Hepatocyte (in vitro differentiated cells): ENCODE measurements at regions not wholly inside any gene's neighbourhood (a gene's known extent, or its start where the extent isn't known, plus 50 kb on each side); places are given as distances from the start of the nearest gene placed in this dataset.

Experiments used
- DNase-seq: peaks from one replicate; pipeline ENCODE4 v3.0.0-alpha.2; 2016; ENCODE audit warnings: low spot score
- H2AFZ ChIP-seq: fragments of 200-600 bp; sonication (generic); 2 replicates; pipeline ENCODE4 v1.6.0; 2016; ENCODE audit warnings: antibody characterized with exemption, mild to moderate bottlenecking
- H3K27ac ChIP-seq: fragments of 200-600 bp; sonication (generic); 2 replicates; pipeline ENCODE4 v1.5.1; 2016; ENCODE audit warnings: mild to moderate bottlenecking
- H3K27me3 ChIP-seq: fragments of 200-600 bp; sonication (generic); 2 replicates; pipeline ENCODE4 v1.6.1; 2016
- H3K36me3 ChIP-seq: fragments of 200-600 bp; sonication (generic); replicated peaks from 2 replicates; pipeline ENCODE4 v1.5.1; 2016; ENCODE audit warnings: low read depth; ENCODE audit not compliant: insufficient read depth
- H3K4me1 ChIP-seq: fragments of 200-600 bp; sonication (generic); 2 replicates; pipeline ENCODE4 v1.5.1; 2016; ENCODE audit warnings: mild to moderate bottlenecking, moderate library complexity; ENCODE audit not compliant: insufficient read depth
- H3K4me2 ChIP-seq: fragments of 200-600 bp; sonication (generic); 2 replicates; pipeline ENCODE4 v1.6.0; 2016
- H3K4me3 ChIP-seq: fragments of 200-600 bp; sonication (generic); 2 replicates; pipeline ENCODE4 v1.5.1; 2016; ENCODE audit warnings: mild to moderate bottlenecking
- H3K79me2 ChIP-seq: fragments of 200-600 bp; sonication (generic); 2 replicates; pipeline ENCODE4 v1.6.0; 2017; ENCODE audit warnings: mild to moderate bottlenecking
- H3K9me2 ChIP-seq: fragments of 200-600 bp; sonication (generic); replicated peaks from 2 replicates; pipeline ENCODE4 v1.6.0; 2017; ENCODE audit warnings: mild to moderate bottlenecking; ENCODE audit not compliant: insufficient read depth
- H3K9me3 ChIP-seq: fragments of 200-600 bp; sonication (generic); 2 replicates; pipeline ENCODE4 v1.5.1; 2016; ENCODE audit warnings: low read depth, mild to moderate bottlenecking
- H4K20me1 ChIP-seq: fragments of 200-600 bp; sonication (generic); 2 replicates; pipeline ENCODE4 v1.6.0; 2016; ENCODE audit warnings: mild to moderate bottlenecking; ENCODE audit not compliant: insufficient read depth, poor library complexity, severe bottlenecking
- EZH2 ChIP-seq: fragments of 200-600 bp; sonication (generic); IDR thresholded peaks from 2 replicates; pipeline ENCODE4 v1.6.1; 2016; ENCODE audit warnings: antibody characterized with exemption, mild to moderate bottlenecking, borderline replicate concordance
- EZH2phosphoT487 ChIP-seq: fragments of 200-600 bp; sonication (generic); IDR thresholded peaks from one replicate; pipeline ENCODE4 v1.6.1; 2018; ENCODE audit warnings: antibody characterized with exemption, mild to moderate bottlenecking, low read depth, moderate library complexity; ENCODE audit not compliant: unreplicated experiment, severe bottlenecking
- WGBS: methylation state at CpG from one replicate; pipeline ENCODE4 v1.1.6; 2016; ENCODE audit warnings: low lambda C conversion rate; ENCODE audit errors: missing lambda C conversion rate; 5-methylcytosine and 5-hydroxymethylcytosine counted together
- TF ChIP-seq, protein P1 (sequence below): fragments of 200-600 bp; sonication (generic); IDR thresholded peaks from 2 replicates; pipeline ENCODE4 v1.5.1; 2016; ENCODE audit warnings: antibody characterized with exemption, mild to moderate bottlenecking; ENCODE audit not compliant: poor library complexity

DNA sequence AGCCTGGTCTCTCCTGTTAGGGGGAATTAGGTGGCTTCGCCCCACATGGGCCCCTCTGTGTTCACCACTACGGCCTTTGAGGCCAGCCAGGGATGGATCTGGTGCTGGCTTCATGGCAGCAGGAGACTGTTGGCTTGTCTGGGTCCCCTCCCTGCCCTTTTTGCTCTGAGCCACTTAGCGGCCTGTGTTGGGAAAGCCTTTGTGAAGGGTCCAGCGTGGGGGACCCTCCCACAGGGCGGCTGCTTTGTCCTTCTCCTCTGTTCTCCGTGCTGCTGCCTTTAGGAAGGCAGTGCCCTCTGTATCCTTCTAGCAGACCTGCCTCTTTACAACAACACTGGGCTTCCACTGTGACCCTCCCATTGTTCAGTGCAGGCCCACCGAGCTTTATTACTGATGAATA is 118.4 kb downstream of the TSN start:
- no peaks in the 10 kb centered on the region for H3K9me2 ChIP-seq
- H3K79me2 ChIP-seq: no peaks in the 10 kb centered on the region
- H3K27ac ChIP-seq: no peak overlapping the region
- DNase-seq: no peak
- H3K4me2 ChIP-seq: no peak overlapping the region
- H3K4me3 ChIP-seq: no peak overlapping the region
- no peaks in the 10 kb centered on the region for H4K20me1 ChIP-seq
- 79% methylated on average over 7 of the region's 7 CpGs for WGBS
- no peaks in the 10 kb centered on the region for H3K4me1 ChIP-seq
- no peaks in the 10 kb centered on the region for H3K36me3 ChIP-seq
- H2AFZ ChIP-seq: no peak overlapping the region
- H3K9me3 ChIP-seq: no peaks in the 10 kb centered on the region
- no peaks in the 10 kb centered on the region for H3K27me3 ChIP-seq
- TF ChIP-seq, protein P1, sequence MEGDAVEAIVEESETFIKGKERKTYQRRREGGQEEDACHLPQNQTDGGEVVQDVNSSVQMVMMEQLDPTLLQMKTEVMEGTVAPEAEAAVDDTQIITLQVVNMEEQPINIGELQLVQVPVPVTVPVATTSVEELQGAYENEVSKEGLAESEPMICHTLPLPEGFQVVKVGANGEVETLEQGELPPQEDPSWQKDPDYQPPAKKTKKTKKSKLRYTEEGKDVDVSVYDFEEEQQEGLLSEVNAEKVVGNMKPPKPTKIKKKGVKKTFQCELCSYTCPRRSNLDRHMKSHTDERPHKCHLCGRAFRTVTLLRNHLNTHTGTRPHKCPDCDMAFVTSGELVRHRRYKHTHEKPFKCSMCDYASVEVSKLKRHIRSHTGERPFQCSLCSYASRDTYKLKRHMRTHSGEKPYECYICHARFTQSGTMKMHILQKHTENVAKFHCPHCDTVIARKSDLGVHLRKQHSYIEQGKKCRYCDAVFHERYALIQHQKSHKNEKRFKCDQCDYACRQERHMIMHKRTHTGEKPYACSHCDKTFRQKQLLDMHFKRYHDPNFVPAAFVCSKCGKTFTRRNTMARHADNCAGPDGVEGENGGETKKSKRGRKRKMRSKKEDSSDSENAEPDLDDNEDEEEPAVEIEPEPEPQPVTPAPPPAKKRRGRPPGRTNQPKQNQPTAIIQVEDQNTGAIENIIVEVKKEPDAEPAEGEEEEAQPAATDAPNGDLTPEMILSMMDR: no peak
- TF ChIP-seq EZH2phosphoT487 (no peak), EZH2 (no peak)

DNA sequence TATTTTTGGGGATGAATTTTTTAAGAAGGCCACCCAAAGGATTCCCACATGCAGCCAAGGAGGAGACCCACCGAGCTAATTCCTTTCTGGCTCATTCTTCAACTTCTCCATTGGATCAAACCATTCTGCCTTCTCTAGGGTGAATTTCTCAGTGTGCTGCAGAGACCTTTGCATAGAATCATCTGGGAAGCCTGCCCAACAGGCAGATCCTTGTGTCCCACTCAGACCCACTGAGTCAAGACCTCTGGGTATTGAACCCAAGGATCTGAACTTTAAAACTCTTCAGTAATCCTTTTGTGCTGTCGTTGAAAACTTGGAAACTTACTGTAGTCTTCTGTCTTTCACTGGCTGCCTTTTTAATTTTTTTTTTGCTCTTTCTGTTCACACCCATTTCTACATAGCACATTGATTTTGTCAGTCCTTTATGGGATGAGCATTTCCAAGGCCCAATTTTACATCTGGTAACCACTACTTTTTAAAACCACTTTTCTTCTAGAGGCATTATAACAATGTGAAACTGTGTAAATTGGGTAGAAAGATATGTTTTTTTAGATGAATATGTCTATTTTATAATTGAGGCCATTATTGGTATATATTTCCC is 120.2 kb downstream of the TSN start:
- no peaks in the 10 kb centered on the region for H3K4me1 ChIP-seq
- no peak overlapping the region for H2AFZ ChIP-seq
- no peaks in the 10 kb centered on the region for H4K20me1 ChIP-seq
- WGBS: 91% methylated on average over 2 of the region's 2 CpGs
- no peak overlapping the region for H3K4me2 ChIP-seq
- H3K9me3 ChIP-seq: no peaks in the 10 kb centered on the region
- TF ChIP-seq EZH2phosphoT487 (no peak), EZH2 (no peak)
- TF ChIP-seq, protein P1: no peak
- no peak overlapping the region for H3K4me3 ChIP-seq
- no peaks in the 10 kb centered on the region for H3K9me2 ChIP-seq
- no peaks in the 10 kb centered on the region for H3K79me2 ChIP-seq
- DNase-seq: no peak
- H3K36me3 ChIP-seq: no peaks in the 10 kb centered on the region
- H3K27me3 ChIP-seq: no peaks in the 10 kb centered on the region
- no peak overlapping the region for H3K27ac ChIP-seq

DNA sequence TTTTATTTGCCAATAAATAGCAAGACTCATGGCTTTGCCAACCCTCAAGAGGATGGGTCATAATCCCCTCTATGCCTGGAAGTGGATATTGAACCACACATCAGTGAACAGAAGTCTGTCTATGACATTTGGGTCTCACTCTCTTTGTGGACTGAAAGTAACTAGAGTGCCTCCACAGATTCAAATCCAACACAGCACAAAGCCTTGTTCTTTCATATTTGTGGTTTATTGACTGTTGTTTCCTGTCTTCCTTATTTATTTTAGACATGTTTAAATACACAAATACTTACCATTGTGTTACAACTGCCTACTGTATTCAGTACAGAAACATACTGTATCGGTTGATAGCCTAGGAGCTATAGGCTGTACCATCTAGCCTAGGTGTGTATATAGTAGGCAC is 121.9 kb downstream of the TSN start:
- 96% methylated on average over 1 of the region's 1 CpG for WGBS
- Histone ChIP-seq H3K27me3 (no peaks in the 10 kb centered on the region), H3K4me3 (no peak overlapping the region), H3K4me2 (no peak overlapping the region), H3K9me2 (no peaks in the 10 kb centered on the region), H3K36me3 (no peaks in the 10 kb centered on the region), H3K27ac (no peak overlapping the region), H3K4me1 (no peaks in the 10 kb centered on the region), H2AFZ (no peak overlapping the region), H3K79me2 (no peaks in the 10 kb centered on the region), H4K20me1 (no peaks in the 10 kb centered on the region), H3K9me3 (no peaks in the 10 kb centered on the region)
- DNase-seq: no peak
- TF ChIP-seq EZH2: no peak
- no peak for TF ChIP-seq EZH2phosphoT487
- TF ChIP-seq, protein P1: no peak

DNA sequence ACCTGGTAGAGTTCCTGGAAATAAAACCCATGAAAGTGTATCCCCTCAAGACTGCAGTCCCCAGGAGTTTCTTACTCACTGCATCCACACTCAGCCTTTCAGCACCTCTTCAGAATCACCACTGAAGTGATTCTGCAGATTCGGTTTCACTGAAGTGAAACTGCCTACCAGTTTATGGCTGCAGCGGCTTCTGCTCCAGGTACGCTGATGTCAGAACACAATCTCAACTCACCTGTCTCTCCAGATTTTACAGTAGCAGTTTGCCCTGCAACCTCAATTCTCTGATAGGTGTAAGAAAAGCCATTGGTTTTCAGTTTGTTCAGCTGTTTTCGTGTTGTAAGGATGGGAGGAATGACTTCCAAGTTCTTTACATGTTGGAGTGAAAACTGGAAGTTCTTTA is 124.8 kb downstream of the TSN start:
- H2AFZ ChIP-seq: no peak overlapping the region
- H3K36me3 ChIP-seq: no peaks in the 10 kb centered on the region
- no peaks in the 10 kb centered on the region for H3K4me1 ChIP-seq
- H3K79me2 ChIP-seq: no peaks in the 10 kb centered on the region
- H3K27me3 ChIP-seq: no peaks in the 10 kb centered on the region
- no peak overlapping the region for H3K27ac ChIP-seq
- no peak overlapping the region for H3K4me3 ChIP-seq
- TF ChIP-seq EZH2: no peak
- TF ChIP-seq, protein P1: no peak
- no peak for TF ChIP-seq EZH2phosphoT487
- no peaks in the 10 kb centered on the region for H3K9me2 ChIP-seq
- WGBS: 87% methylated on average over 4 of the region's 4 CpGs
- no peak for DNase-seq
- H3K4me2 ChIP-seq: no peak overlapping the region
- no peaks in the 10 kb centered on the region for H3K9me3 ChIP-seq
- H4K20me1 ChIP-seq: no peaks in the 10 kb centered on the region
